Spleen (tissue), 7 donors: ENCODE measurements at regions not wholly inside any gene's neighbourhood (a gene's known extent, or its start where the extent isn't known, plus 50 kb on each side); places are given as distances from the start of the nearest gene placed in this dataset.

Experiments
- POLR2A ChIP-seq, 3 donors: fragments of 450-650 bp; IDR thresholded peaks; one replicate each; pipeline ENCODE4 v1.5.1; 2017; ENCODE audit warnings: antibody characterized with exemption in 3 of 3, mild to moderate bottlenecking in 1 of 3
- TF ChIP-seq, protein P1 (sequence below), 11 experiments: fragments of 200-600 bp in 7 of 11; fragments of 450-650 bp in 4 of 11; sonication (generic) in 4 of 11; IDR thresholded peaks in 8 of 11; conservative IDR thresholded peaks in 3 of 11; 1 replicate in 7 of 11; 2 replicates in 4 of 11; pipeline versions ENCODE4 v1.4.0 to v1.8.0; 2016 to 2021; ENCODE audit warnings: antibody characterized with exemption in 11 of 11, inconsistent platforms in 4 of 11, mild to moderate bottlenecking in 1 of 11
- donor health status: DM: no; HTN: no; CAD: no; lungs with moderate emphysema.
- donor health status: DM: no; HTN: no; CAD: no.
- donor health status: DM: no; HTN: no; CAD: no.

DNA sequence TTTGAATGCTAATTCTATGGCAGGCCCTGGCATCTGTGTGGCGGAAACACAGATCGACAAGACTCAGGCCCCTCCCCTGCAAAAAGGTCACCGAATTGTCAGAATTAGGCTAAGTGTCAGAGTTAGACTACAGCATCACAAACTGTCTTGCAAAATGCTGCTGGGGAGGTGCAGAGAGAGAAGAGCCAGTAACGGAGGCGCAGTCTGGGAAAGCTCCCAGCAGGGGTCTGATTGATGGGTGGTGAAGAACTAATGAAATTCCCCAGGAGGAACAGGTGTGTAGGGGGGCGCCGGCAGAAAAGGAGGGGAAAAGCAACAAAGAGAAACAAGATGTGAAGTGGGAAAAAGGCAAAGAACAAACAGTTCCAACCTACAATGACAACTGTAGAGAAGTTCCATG, 72.7 kb upstream of the TAMM41 start:
- no peak for TF ChIP-seq POLR2A (IDR thresholded peaks at IDR 0.05)
- TF ChIP-seq, protein P1, sequence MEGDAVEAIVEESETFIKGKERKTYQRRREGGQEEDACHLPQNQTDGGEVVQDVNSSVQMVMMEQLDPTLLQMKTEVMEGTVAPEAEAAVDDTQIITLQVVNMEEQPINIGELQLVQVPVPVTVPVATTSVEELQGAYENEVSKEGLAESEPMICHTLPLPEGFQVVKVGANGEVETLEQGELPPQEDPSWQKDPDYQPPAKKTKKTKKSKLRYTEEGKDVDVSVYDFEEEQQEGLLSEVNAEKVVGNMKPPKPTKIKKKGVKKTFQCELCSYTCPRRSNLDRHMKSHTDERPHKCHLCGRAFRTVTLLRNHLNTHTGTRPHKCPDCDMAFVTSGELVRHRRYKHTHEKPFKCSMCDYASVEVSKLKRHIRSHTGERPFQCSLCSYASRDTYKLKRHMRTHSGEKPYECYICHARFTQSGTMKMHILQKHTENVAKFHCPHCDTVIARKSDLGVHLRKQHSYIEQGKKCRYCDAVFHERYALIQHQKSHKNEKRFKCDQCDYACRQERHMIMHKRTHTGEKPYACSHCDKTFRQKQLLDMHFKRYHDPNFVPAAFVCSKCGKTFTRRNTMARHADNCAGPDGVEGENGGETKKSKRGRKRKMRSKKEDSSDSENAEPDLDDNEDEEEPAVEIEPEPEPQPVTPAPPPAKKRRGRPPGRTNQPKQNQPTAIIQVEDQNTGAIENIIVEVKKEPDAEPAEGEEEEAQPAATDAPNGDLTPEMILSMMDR (IDR thresholded peaks at IDR 0.05 in 8 of 11, conservative IDR thresholded peaks at IDR 0.05 in 3 of 11): no peak
